ENCODE measurements at regions not wholly inside any gene's neighbourhood (a gene's known extent, or its start where the extent isn't known, plus 50 kb on each side); places are given as distances from the start of the nearest gene placed in this dataset.

- H3K36me3 ChIP-seq (ENCODE audit: insufficient read depth, low read length), result no peaks in the 10 kb centered on the region
- Mint-ChIP-seq H3K36me3 (ENCODE audit: low read depth) (no peaks in the 10 kb centered on the region), H3K9me3 (peaks cover 15% of the 10 kb centered on the region), H3K27me3 (no peaks in the 10 kb centered on the region), H3K27ac (no peak overlapping the region), H3K4me3 (no peak overlapping the region), H3K4me1 (ENCODE audit: low read depth) (no peaks in the 10 kb centered on the region)
- no peaks in the 10 kb centered on the region for H3K27me3 ChIP-seq (ENCODE audit: control insufficient read depth in 1 of 2, insufficient read depth in 2 of 2, low read length in 2 of 2)
- intact Hi-C loops (cut with DNase I, micrococcal nuclease), result no loop called here
- H3K27ac ChIP-seq (ENCODE audit: low read depth in 1 of 2, low read length in 2 of 2), result no peak overlapping the region
- H3K4me1 ChIP-seq (ENCODE audit: insufficient read depth, low read length), result no peaks in the 10 kb centered on the region
- no peak for DNase-seq
- TF ChIP-seq, protein P1, sequence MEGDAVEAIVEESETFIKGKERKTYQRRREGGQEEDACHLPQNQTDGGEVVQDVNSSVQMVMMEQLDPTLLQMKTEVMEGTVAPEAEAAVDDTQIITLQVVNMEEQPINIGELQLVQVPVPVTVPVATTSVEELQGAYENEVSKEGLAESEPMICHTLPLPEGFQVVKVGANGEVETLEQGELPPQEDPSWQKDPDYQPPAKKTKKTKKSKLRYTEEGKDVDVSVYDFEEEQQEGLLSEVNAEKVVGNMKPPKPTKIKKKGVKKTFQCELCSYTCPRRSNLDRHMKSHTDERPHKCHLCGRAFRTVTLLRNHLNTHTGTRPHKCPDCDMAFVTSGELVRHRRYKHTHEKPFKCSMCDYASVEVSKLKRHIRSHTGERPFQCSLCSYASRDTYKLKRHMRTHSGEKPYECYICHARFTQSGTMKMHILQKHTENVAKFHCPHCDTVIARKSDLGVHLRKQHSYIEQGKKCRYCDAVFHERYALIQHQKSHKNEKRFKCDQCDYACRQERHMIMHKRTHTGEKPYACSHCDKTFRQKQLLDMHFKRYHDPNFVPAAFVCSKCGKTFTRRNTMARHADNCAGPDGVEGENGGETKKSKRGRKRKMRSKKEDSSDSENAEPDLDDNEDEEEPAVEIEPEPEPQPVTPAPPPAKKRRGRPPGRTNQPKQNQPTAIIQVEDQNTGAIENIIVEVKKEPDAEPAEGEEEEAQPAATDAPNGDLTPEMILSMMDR (IDR thresholded peaks at IDR 0.05), result no peak
- ChIA-PET POLR2A (no interaction called here), CTCF (no interaction called here)
- no peak for ATAC-seq (ENCODE audit: poor library complexity)
- H3K4me3 ChIP-seq (ENCODE audit: low read length), result no peak overlapping the region
- H3K9me3 ChIP-seq (ENCODE audit: control insufficient read depth in 1 of 2, insufficient read depth in 1 of 2, low read length in 2 of 2), result peaks cover 0 to 8% of the 10 kb centered on the region in 2 experiments
Measured at GRCh38 chr5:29079771-29080170, 2041.4 kb upstream of the CDH9 start.

DNA sequence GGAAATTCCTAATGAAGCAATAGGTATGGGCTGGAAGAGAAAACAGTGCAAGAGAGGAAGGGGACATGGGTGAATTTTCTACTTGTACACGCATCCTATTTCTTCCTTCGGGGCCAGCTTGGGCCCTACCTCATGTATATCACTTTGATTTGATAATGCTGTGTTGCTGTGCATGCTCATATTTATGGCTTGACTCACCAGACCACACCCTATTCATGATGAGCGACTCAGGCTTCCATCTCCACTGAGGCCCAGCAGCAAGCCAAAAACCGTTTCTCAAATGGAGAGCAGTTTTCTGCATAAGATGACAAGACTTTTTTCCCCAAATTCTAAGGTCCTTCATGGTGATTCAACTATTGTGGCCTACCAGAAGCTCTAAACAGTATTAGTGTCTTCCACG, 2039.1 kb upstream of the CDH9 start:
- ATAC-seq (ENCODE audit: poor library complexity) (no peak), DNase-seq (no peak)
- no peaks in the 10 kb centered on the region for H3K27me3 Mint-ChIP-seq
- H3K27ac Mint-ChIP-seq, result no peak overlapping the region
- H3K36me3 Mint-ChIP-seq (ENCODE audit: low read depth), result no peaks in the 10 kb centered on the region
- Histone ChIP-seq H3K36me3 (ENCODE audit: insufficient read depth, low read length) (no peaks in the 10 kb centered on the region), H3K4me3 (ENCODE audit: low read length) (no peak overlapping the region), H3K9me3 (ENCODE audit: control insufficient read depth in 1 of 2, insufficient read depth in 1 of 2, low read length in 2 of 2) (peaks cover 0 to 10% of the 10 kb centered on the region in 2 experiments), H3K27ac (ENCODE audit: low read depth in 1 of 2, low read length in 2 of 2) (no peak overlapping the region), H3K4me1 (ENCODE audit: insufficient read depth, low read length) (no peaks in the 10 kb centered on the region), H3K27me3 (ENCODE audit: control insufficient read depth in 1 of 2, insufficient read depth in 2 of 2, low read length in 2 of 2) (no peaks in the 10 kb centered on the region)
- no peaks in the 10 kb centered on the region for H3K4me1 Mint-ChIP-seq (ENCODE audit: low read depth)
- intact Hi-C loops (cut with DNase I, micrococcal nuclease), result no loop called here
- H3K4me3 Mint-ChIP-seq, result no peak overlapping the region
- CTCF ChIA-PET, result no interaction called here
- POLR2A ChIA-PET, result no interaction called here
- TF ChIP-seq, protein P1 (IDR thresholded peaks at IDR 0.05), result no peak
- H3K9me3 Mint-ChIP-seq, result peaks cover 15% of the 10 kb centered on the region

DNA sequence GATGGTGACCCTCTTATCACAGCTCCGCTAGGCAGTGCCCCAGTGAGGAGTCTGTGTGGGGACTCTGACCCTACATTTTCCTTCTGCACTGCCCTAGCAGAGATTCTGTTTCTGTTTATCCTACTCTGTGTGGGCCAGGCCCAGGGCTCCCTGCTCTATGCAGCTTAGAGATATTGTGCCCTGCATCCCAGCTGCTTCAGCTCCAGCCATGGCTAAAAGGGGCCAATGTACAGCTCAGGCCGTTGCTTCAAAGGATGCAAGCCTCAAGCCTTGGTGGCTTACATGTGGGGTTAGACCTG, 2030.7 kb upstream of the CDH9 start:
- no peaks in the 10 kb centered on the region for H3K36me3 Mint-ChIP-seq (ENCODE audit: low read depth)
- CTCF ChIA-PET, result no interaction called here
- DNase-seq, result no peak
- no peaks in the 10 kb centered on the region for H3K27me3 ChIP-seq (ENCODE audit: control insufficient read depth in 1 of 2, insufficient read depth in 2 of 2, low read length in 2 of 2)
- H3K9me3 ChIP-seq (ENCODE audit: control insufficient read depth in 1 of 2, insufficient read depth in 1 of 2, low read length in 2 of 2), result peaks cover 0 to 9% of the 10 kb centered on the region in 2 experiments
- intact Hi-C loops (cut with DNase I, micrococcal nuclease), result no loop called here
- no peaks in the 10 kb centered on the region for H3K4me1 Mint-ChIP-seq (ENCODE audit: low read depth)
- ATAC-seq (ENCODE audit: poor library complexity), result no peak
- no peaks in the 10 kb centered on the region for H3K9me3 Mint-ChIP-seq
- H3K4me3 Mint-ChIP-seq, result no peak overlapping the region
- H3K27ac ChIP-seq (ENCODE audit: low read depth in 1 of 2, low read length in 2 of 2), result no peak overlapping the region
- no peaks in the 10 kb centered on the region for H3K4me1 ChIP-seq (ENCODE audit: insufficient read depth, low read length)
- POLR2A ChIA-PET, result no interaction called here
- TF ChIP-seq, protein P1 (IDR thresholded peaks at IDR 0.05), result no peak
- H3K36me3 ChIP-seq (ENCODE audit: insufficient read depth, low read length), result no peaks in the 10 kb centered on the region
- H3K27ac Mint-ChIP-seq, result no peak overlapping the region
- no peak overlapping the region for H3K4me3 ChIP-seq (ENCODE audit: low read length)
- H3K27me3 Mint-ChIP-seq, result no peaks in the 10 kb centered on the region

Data from CD4-positive, alpha-beta T cell (primary cell).